ENCODE measurements at regions not wholly inside any gene's neighbourhood (a gene's known extent, or its start where the extent isn't known, plus 50 kb on each side); places are given as distances from the start of the nearest gene placed in this dataset.

DNA sequence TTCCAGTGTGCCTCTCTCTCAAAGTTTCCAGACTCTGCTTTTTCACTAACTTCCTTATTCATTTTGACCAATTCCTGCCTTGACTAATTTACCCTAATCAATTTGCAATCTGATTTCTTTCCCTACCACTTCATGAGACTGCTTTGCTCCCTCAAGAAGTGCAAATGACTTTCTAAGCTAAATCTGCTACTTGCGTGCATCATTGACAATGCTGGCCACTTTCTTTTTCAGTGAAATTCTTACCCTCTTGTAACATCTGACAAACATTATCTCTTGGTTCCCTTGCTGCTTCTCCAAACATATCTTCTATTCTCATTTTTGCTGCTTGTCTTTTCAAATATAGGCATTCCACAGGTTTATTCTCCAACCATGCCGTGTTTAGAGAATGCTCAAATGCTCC, 659.9 kb downstream of the USP25 start:
- no peak overlapping the region for H3K4me3 ChIP-seq (ENCODE audit: control insufficient read depth, low read depth, low read length)
- TF ChIP-seq, protein P1, sequence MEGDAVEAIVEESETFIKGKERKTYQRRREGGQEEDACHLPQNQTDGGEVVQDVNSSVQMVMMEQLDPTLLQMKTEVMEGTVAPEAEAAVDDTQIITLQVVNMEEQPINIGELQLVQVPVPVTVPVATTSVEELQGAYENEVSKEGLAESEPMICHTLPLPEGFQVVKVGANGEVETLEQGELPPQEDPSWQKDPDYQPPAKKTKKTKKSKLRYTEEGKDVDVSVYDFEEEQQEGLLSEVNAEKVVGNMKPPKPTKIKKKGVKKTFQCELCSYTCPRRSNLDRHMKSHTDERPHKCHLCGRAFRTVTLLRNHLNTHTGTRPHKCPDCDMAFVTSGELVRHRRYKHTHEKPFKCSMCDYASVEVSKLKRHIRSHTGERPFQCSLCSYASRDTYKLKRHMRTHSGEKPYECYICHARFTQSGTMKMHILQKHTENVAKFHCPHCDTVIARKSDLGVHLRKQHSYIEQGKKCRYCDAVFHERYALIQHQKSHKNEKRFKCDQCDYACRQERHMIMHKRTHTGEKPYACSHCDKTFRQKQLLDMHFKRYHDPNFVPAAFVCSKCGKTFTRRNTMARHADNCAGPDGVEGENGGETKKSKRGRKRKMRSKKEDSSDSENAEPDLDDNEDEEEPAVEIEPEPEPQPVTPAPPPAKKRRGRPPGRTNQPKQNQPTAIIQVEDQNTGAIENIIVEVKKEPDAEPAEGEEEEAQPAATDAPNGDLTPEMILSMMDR (conservative IDR thresholded peaks at IDR 0.05; ENCODE audit: control insufficient read depth, insufficient read depth, low read depth, low read length) = no peak
- DNase-seq (ENCODE audit: low read depth) = no peak

DNA sequence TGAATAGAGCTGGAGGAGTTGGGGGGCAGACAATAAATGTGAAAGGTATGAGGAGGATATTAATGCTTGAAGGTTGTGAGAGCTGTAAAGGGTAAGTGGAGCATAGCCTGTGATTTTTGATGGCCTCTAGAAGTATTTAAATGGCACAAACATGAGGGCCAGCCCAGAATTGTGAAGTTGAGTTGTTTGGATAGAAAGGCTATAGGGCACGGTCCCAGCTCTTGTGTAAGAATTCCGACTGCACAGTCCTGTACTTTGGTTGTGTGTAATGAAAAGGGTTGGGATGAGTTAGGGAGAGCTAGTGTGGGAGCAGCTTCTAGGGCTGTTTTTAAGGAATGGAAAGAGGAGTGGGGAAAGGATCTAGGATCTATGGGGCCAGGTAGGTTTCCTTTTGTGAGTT, 665.5 kb downstream of the USP25 start:
- H3K4me3 ChIP-seq (ENCODE audit: control insufficient read depth, low read depth, low read length) = no peak overlapping the region
- no peak for DNase-seq (ENCODE audit: low read depth)
- TF ChIP-seq, protein P1 (conservative IDR thresholded peaks at IDR 0.05; ENCODE audit: control insufficient read depth, insufficient read depth, low read depth, low read length) = no peak

DNA sequence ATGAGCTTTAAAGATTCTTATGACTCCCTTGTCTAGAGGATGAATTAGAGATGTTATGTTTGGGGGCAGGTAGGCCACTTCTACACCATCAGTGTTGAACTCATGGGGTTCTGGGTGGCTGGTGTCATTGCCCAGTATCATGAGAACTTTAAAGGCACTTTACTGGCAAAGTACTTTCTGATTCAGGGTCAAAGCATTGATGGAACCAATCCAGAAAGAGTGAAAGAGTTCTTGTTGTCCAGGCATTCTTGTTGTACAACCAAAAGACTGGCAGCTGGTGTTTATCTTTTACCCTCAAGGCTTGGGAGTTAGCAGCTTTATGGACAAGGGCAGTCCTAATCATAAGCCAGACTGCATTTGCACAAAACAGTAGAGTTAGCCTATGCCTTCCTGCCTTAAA, 673.0 kb downstream of the USP25 start:
- no peak for DNase-seq (ENCODE audit: low read depth)
- H3K4me3 ChIP-seq (ENCODE audit: control insufficient read depth, low read depth, low read length) = no peak overlapping the region
- TF ChIP-seq, protein P1 (conservative IDR thresholded peaks at IDR 0.05; ENCODE audit: control insufficient read depth, insufficient read depth, low read depth, low read length) = no peak

DNA sequence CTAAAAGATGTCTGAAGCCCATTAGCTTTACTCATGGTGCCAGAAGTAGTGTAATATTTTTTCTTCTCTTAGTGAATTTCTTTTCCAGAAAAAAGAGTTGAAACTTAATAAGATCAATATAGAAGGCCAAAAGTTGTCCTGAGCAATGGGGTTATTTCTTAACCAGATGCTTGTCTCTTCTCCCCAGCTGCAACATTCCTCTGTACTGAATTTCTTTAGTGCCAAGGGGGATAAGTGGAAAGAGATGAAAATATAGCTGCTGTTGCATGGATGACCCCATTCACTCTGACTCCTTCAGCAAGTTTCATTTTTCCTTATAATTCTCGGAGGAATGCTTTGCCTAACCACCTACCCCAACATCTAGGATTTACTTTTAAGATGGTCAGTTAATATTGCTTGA, 675.0 kb downstream of the USP25 start:
- no peak for DNase-seq (ENCODE audit: low read depth)
- H3K4me3 ChIP-seq (ENCODE audit: control insufficient read depth, low read depth, low read length) = no peak overlapping the region
- TF ChIP-seq, protein P1 (conservative IDR thresholded peaks at IDR 0.05; ENCODE audit: control insufficient read depth, insufficient read depth, low read depth, low read length) = no peak

DNA sequence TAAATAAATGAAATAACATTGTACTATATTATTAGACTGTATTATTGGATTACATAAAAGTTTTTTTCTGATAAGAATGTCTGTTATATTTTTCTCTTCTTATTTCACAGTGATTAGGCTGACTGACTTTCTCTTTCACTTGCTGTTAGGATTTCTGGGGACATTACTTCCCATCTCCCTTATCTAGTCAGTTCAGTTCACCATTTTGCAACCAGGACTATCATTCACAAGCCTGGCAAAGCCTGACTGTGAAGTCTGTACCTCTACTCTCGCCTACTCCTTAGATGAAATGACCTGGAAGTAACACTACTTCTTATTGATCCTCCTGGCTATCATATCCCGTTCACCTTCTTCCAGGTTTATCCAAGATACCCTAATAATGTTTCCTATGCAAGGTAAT, 676.6 kb downstream of the USP25 start:
- no peak for DNase-seq (ENCODE audit: low read depth)
- TF ChIP-seq, protein P1 (conservative IDR thresholded peaks at IDR 0.05; ENCODE audit: control insufficient read depth, insufficient read depth, low read depth, low read length) = no peak
- H3K4me3 ChIP-seq (ENCODE audit: control insufficient read depth, low read depth, low read length) = no peak overlapping the region

DNA sequence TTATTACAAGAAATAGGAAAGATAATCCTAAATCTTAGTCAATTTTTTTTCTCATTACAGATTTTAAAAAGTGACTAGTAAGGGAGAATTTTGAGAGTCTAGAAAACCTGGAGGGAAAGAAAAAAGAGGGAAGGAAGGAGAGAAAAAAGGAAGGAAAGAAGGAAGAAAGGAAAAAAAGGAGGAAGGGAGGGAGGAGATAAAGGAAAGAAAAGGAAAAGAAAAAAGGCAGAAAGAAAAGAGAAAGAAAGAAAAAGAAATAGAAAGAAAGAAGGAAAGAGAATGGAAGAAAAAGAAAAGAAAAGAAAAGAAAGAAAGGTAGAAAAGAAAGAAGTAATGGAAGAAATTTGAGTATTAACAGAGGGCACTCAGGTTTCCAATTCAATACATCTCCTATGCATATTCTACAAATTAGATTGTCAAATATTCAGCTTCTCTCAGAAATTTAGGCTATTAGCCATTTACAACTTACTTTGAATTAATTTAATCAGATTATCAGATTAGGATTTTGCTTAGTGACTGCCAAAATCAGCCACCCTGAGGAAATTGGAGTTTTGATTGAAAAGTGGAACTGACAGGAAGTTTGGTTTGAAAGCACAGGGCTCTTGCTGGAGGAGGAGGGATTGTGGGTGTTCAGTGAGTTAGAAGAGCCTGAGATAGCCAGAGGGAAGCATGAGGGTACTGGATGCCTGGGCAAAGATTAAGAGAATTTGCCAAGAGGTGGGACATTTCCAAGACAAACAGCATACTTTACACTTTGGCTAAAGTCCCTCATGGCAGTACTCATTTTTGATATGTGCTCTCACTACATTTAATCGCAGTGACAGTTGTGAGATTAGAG, 677.8 kb downstream of the USP25 start:
- no peak overlapping the region for H3K4me3 ChIP-seq (ENCODE audit: control insufficient read depth, low read depth, low read length)
- no peak for DNase-seq (ENCODE audit: low read depth)
- TF ChIP-seq, protein P1 (conservative IDR thresholded peaks at IDR 0.05; ENCODE audit: control insufficient read depth, insufficient read depth, low read depth, low read length) = no peak

Measured in fibroblast of mammary gland (primary cell).